M059J (cell line): ENCODE measurements at regions not wholly inside any gene's neighbourhood (a gene's known extent, or its start where the extent isn't known, plus 50 kb on each side); places are given as distances from the start of the nearest gene placed in this dataset.
"Not testable (repeated sequence)": the region's sequence is repeated elsewhere in the genome, so short reads cannot be mapped to it uniquely, and the experiment has no call there.

Experiments
- DNase-seq: peaks from one replicate; pipeline ENCODE4 v3.0.0-alpha.2; 2012; ENCODE audit warnings: low read depth

GRCh38 chr5:16304846-16305245, 125.3 kb upstream of the MARCHF11 start:
- DNase-seq, result peak; percentile 75

DNA sequence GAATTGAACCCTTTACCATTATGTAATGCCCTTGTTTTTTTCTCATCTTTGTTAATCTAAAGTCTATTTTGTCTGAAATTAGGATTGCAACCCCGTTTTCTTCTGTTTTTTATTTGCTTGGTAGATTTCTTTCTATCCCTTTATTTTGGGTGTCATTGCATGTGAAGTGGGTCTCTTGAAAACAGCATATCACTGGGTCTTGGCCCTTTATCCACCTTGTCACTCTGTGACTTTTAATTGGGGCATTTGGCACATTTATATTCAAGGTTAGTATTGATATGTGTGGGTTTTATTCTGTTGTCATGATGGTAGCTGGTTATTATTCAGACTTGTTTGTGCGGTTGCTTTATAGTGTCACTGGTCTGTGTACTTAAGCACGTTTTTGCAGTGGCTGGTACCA, 117.4 kb upstream of the MARCHF11 start:
- DNase-seq, result no peak

DNA sequence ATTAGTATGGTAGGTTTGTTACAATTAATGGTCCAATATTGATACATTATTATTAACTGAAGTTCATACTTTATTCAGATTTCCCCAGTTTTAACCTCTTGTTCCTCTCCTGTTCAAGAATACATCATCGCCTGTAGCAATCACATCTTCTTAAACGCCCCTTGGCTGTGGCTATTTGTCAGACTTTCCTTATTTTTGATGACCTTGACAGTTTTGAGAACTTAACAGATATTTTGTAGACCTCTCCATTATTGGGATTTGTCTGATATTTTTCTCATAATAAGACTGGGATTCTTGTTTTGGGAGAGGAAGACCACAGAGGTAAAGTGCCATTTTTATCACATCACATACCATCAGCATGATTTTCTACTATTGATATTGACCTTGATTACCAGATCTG, 112.3 kb upstream of the MARCHF11 start:
- no peak for DNase-seq

DNA sequence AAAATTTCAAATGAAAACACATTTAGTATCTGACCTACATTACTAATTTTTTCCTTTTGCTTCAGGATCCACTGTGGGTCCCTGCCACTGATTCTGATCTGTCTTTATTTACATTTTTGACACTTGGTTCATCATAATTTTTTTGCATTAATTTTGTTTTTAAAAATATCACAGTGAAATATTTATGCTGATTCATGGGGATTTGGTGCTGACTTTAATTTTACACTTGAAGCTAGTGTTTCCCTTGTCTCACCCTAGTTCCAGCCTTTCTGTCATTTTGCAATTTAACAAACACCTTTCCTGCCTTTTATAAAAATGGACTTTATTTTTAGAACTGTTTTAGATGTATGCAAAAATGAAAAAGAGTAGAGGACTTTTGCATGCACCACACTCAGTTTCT, 111.9 kb upstream of the MARCHF11 start:
- no peak for DNase-seq

DNA sequence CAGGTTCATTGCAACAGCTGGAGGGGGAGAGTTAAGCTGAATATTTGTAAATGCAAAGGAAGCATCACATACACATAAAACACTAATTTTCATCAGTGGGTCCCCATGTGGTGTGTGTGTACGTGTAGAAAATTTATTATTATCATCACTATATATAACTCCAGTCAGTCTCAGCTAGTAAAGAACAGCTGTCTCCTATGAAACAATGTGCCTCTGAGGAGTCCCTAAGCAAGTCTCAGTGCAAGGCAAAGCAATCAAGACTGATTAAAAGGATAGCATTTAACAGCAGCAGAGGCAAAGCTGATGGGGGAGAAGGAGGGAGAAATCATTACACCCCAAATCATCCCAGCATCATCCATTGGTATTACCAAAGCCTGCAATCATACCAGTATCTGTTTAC, 104.2 kb upstream of the MARCHF11 start:
- DNase-seq, result no peak

DNA sequence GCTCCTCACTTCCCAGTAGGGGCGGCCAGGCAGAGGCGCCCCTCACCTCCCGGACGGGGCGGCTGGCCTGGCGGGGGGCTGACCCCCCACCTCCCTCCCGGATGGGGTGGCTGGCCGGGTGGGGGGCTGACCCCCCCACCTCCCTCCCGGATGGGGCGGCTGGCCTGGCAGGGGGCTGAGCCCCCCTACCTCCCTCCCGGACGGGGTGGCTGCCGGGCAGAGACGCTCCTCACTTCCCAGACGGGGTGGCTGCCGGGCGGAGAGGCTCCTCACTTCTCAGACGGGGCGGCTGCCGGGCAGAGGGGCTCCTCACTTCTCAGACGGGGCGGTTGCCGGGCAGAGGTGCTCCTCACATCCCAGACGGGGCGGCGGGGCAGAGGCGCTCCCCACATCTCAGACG, 97.3 kb upstream of the MARCHF11 start:
- not testable (repeated sequence) for DNase-seq

- no peak for DNase-seq
These were observed 92.3 kb upstream of the MARCHF11 start for GRCh38 chr5:16271851-16272250.

- peak; percentile 63 for DNase-seq
These were observed 85.5 kb upstream of the MARCHF11 start for GRCh38 chr5:16265141-16265540.

DNA sequence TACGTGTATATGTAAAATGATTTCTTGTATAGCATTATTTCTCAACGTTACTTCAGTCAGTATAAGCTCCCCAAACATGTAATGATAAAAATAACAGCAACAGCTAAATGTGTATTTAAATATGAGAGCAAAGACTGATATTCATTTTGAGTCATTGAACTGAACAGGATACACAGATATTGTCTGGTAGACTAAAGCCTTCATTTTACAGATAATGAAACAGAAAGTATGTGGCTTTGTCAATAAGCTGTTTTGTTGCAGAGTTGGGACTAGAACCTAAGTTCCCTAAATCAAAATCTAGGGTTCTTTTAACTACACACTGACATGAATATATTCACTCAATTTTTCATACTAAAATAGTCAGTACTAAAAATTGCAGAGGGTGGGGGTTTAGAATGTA, 80.4 kb upstream of the MARCHF11 start:
- no peak for DNase-seq

DNA sequence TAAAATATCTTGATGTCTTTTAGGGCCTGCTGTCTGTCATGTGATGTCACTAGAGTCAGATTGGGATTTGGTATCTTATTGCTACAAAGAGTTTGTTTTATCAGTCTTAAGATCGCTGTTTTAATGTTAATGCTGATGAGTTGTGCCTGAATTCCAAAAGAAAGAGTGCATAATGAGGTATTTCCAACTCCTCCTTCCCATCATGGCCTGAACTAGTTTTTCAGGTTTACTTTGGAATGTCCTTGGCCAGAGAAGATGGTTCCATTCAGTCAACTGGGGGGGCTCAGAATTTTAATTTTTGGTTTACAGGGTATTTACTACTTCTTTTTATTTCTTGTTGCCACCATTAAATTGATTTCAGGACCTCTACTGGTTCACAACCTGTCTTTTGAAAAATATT, 74.3 kb upstream of the MARCHF11 start:
- no peak for DNase-seq

- no peak for DNase-seq
These were observed 66.4 kb upstream of the MARCHF11 start for GRCh38 chr5:16245956-16246355.

- peak; percentile 12 for DNase-seq
These were observed 65.7 kb upstream of the MARCHF11 start for GRCh38 chr5:16245249-16245648.

DNA sequence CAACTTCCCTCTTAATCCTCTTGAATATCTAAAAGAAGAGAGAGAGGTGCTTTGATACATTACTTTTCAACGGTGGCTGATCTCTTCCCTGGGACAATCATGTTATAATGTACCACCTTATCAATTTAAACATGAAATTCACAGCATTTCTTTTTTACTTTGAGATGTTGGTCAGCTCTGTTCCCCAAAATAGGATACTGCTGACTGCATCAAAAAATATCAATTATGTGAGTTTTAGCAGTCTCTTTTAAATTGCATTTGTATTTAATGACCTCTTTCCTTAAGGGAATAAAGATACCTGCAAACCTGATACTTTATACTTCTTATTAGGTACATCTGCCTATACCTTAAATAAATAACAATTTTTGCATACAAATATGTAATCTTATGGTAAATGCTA, 58.4 kb upstream of the MARCHF11 start:
- DNase-seq, result no peak

DNA sequence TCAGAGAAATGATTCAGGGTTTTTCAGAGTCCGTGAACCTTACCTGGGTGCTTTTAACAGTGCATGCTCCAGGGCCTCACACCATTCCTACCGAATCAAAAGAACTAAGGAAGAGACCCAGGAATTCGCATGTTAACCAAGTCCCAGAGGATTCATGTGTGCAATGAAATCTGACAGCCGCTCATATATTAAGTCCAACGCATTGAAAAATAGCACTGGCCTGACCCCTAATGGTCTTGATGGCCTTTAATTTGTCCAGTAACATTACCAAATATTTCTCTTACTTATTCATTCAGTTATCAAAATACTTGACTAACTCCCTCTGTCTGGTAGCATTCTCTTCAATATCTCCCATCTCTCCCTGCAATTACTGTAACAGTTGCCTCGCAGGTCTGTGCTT, 55.0 kb upstream of the MARCHF11 start:
- DNase-seq, result peak; percentile 40

DNA sequence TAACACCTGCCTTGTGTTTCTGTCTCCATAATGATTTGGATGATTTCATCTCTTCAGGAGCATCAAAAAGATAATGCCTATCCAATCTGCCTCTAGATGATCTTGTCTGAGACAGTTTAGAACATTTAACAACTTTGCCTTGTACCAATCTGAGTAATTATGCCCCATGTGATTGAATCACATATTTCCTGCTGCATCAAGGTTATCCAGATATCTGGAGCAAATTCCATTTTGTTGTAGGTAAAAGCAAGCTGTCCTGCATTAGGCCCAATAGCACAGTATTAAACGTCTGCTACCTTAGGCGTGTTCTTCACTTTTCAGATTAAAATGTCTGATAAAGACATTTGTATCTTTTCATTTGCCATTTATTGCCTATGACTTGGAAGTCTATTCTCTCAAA, 54.1 kb upstream of the MARCHF11 start:
- no peak for DNase-seq

DNA sequence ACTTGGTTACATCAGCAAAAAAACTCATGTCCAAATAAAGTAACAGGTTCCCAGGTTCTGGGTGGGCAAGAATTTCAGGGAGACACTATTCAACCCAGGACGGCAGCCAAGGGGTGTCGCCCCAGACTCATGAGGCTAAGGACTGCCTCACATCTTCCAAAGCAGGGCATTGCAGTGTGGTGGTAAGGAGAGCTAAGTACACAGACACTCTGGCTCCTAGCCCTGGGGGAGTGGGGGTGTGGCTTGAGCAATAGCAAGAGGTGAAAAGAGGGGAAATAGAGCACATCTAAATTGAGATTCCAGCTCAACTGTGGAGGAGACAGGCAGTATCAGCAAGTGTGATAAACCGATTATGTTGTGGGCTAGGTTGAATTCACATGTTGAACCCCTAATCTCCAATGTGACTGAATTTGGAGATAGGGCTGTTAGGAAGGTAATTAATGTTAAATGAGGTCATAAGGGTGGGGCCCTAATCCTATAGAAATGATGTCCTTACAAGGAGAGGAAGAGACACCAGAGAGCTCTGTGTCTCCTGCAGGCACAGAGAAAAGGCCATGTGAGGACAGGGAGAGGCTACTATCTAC, 49.9 kb upstream of the MARCHF11 start:
- DNase-seq, result no peak
